Mammary epithelial cell (primary cell): ENCODE measurements at regions not wholly inside any gene's neighbourhood (a gene's known extent, or its start where the extent isn't known, plus 50 kb on each side); places are given as distances from the start of the nearest gene placed in this dataset.
A peak's percentile ranks its signal among the peaks of the same experiment; 100 is the strongest.

Source experiments
- CTCF ChIP-seq, 2 donors: IDR thresholded peaks in 1 of 2; conservative IDR thresholded peaks in 1 of 2; 2 replicates each; pipeline ENCODE4 v1.5.1; 2011 to 2012; ENCODE audit warnings: inconsistent platforms in 2 of 2, low read length in 2 of 2, mild to moderate bottlenecking in 2 of 2, control low read depth in 1 of 2, low read depth in 1 of 2; ENCODE audit not compliant: insufficient read depth in 1 of 2; ENCODE audit errors: extremely low read depth in 1 of 2
- EZH2 ChIP-seq: IDR thresholded peaks from 2 replicates; pipeline ENCODE4 v1.6.1; 2012; ENCODE audit warnings: low read length, inconsistent platforms, borderline replicate concordance

GRCh38 chr20:59515013-59515905 is 89.1 kb upstream of the PHACTR3 start:
- TF ChIP-seq CTCF (conservative IDR thresholded peaks at IDR 0.05 in 1 of 2, IDR thresholded peaks at IDR 0.05 in 1 of 2; ENCODE audit: extremely low read depth in 1 of 2, insufficient read depth in 1 of 2, low read depth in 1 of 2, low read length in 2 of 2): peak; percentile 70 to 82
- no peak for TF ChIP-seq EZH2
